Activated naive CD4-positive, alpha-beta T cell treated with anti-CD3 and anti-CD28 coated beads for 36 hours (primary cell): ENCODE measurements at regions not wholly inside any gene's neighbourhood (a gene's known extent, or its start where the extent isn't known, plus 50 kb on each side); places are given as distances from the start of the nearest gene placed in this dataset.

Source experiments
- CTCF ChIA-PET: fragments of 350-600 bp; sonication (Branson Sonifier 250); formaldehyde crosslinking; loops from one replicate; lab custom pipeline; 2021; ENCODE audit warnings: antibody characterized with exemption; lab: Charles Lee
- DNase-seq: peaks from one replicate; pipeline ENCODE4 v3.0.0-alpha.2; 2020
- H3K27ac Mint-ChIP-seq: one replicate; pipeline ENCODE4 v1.8.0; 2021; ENCODE audit warnings: mild to moderate bottlenecking, mixed read lengths
- H3K27me3 Mint-ChIP-seq: one replicate; pipeline ENCODE4 v1.8.0; 2021; ENCODE audit warnings: low read depth, mixed read lengths
- H3K36me3 Mint-ChIP-seq: one replicate; pipeline ENCODE4 v1.8.0; 2021; ENCODE audit warnings: low read depth, mixed read lengths
- H3K4me1 Mint-ChIP-seq: one replicate; pipeline ENCODE4 v1.8.0; 2021; ENCODE audit warnings: low read depth, mixed read lengths
- H3K4me3 Mint-ChIP-seq: one replicate; pipeline ENCODE4 v1.8.0; 2021; ENCODE audit warnings: mild to moderate bottlenecking, moderate library complexity, mixed read lengths
- H3K9me3 Mint-ChIP-seq: one replicate; pipeline ENCODE4 v1.8.0; 2021; ENCODE audit warnings: mixed read lengths
- intact Hi-C: fragments of 100-400 bp; cut with micrococcal nuclease; formaldehyde crosslinking; loops from one replicate; pipeline ENCODE4 v1.15.1; 2023

DNA sequence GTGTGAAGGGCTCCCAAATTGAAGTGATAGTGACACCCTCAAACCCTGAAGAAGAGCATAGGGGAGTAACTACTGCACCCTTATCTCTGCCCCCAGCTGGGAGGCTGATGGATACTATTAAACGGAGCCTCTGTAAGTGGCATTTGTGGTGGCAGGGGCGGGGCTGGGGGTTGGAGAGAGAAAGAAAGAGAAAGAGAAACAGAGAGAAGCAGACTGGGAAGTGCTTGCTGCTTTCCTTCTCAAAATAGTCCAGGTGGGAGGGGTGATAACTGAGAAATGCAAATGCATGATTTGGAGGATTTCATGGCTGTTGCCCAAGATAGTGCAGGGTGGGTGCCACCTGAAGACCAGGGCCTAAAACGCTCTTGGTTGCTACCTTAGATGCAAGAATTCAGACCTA lies 253.5 kb upstream of the GATB start:
- intact Hi-C loops: loop anchor here (1.0 to 10.0 kb wide), 4 partner anchors 86 to 899 kb away; partner anchors contain the start of gene GATB
- CTCF ChIA-PET: no interaction called here
- DNase-seq: peak; percentile 81
- H3K4me1 Mint-ChIP-seq: peaks cover 49% of the 10 kb centered on the region
- H3K9me3 Mint-ChIP-seq: no peaks in the 10 kb centered on the region
- no peaks in the 10 kb centered on the region for H3K27me3 Mint-ChIP-seq
- H3K4me3 Mint-ChIP-seq: no peak overlapping the region
- H3K36me3 Mint-ChIP-seq: no peaks in the 10 kb centered on the region
- H3K27ac Mint-ChIP-seq: no peak overlapping the region

DNA sequence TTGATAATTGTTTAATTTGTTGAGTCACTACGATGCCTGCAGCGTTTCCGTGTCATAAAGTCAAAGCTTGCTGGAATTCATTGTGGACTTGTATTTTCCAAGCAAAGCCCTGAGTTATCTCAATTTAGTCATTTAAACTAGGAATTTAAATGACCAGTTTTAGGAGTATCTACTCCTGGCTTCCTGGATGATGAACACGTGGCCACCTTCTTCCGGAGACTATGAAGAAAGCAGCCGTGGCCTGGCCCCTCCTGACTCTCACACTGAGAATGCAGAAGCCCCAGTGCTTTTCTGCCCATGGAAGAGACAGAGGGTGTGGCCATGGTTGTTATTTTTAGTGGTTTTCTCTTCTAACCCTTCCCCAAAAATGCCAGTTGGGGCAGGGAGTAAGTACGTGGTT lies 250.7 kb upstream of the GATB start:
- CTCF ChIA-PET: no interaction called here
- H3K4me1 Mint-ChIP-seq: peaks cover 51% of the 10 kb centered on the region
- H3K9me3 Mint-ChIP-seq: no peaks in the 10 kb centered on the region
- no peak for DNase-seq
- H3K27me3 Mint-ChIP-seq: no peaks in the 10 kb centered on the region
- no peaks in the 10 kb centered on the region for H3K36me3 Mint-ChIP-seq
- intact Hi-C loops: loop anchor here (10.0 kb wide), 1 partner anchor 897 kb away; no protein-coding TSS in a partner anchor
- H3K4me3 Mint-ChIP-seq: no peak overlapping the region
- H3K27ac Mint-ChIP-seq: no peak overlapping the region

DNA sequence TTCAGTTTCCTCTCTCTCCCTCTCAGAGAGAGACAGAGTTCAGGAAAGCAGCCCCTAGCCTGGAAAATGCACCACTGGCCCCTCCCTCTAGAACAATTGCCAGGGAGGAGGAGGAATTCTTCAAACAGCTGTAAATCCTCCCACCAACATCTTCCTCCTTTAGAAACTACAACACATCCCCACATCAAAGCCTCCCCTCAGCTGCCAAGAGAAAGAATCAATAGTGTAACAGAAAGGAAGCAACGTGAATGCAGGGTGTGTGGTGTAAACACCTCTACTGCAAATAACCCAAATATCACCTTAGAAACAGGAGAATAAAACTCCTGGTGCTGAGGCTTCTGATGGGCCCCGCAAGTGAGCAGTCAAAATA lies 249.9 kb upstream of the GATB start:
- no peak overlapping the region for H3K4me3 Mint-ChIP-seq
- CTCF ChIA-PET: no interaction called here
- peaks cover 51% of the 10 kb centered on the region for H3K4me1 Mint-ChIP-seq
- intact Hi-C loops: loop anchor here (10.0 kb wide), 1 partner anchor 896 kb away; no protein-coding TSS in a partner anchor
- no peaks in the 10 kb centered on the region for H3K9me3 Mint-ChIP-seq
- no peak overlapping the region for H3K27ac Mint-ChIP-seq
- peak; percentile 25 for DNase-seq
- H3K36me3 Mint-ChIP-seq: no peaks in the 10 kb centered on the region
- no peaks in the 10 kb centered on the region for H3K27me3 Mint-ChIP-seq

DNA sequence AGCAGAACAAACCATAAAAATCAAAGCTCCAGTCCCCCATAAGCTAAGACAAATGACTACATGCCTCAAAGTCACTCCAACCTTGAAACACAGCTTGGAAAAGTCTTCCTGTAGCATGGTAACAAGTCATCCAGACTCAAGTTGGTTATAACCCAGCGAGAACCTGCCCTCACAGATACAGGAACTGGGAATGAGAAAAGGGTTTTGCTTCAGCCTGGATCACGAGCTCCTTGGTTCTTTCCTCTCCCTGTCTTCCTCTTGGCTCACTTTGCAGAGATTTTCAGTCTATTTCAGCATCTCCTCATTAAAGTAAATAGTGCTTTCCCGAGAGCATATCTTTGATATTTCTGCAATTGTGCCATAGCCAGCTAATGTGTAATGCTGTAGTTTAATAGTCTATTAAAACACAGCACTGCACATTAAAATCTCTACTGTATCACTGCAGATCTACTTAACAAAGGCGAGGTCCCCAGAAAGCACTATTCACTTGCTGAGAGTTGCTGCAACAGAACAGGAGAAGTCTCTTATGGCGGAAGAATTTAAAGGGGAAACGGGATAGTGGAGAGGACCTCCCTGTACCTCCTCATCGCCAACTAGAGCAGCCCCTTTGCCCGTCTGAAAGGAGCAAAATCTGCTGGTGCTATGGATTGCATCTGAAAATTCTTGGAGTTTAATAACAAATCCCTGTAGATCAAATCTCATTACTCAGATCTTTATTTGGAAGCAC lies 249.3 kb upstream of the GATB start:
- no peak overlapping the region for H3K4me3 Mint-ChIP-seq
- H3K27ac Mint-ChIP-seq: no peak overlapping the region
- CTCF ChIA-PET: no interaction called here
- H3K9me3 Mint-ChIP-seq: no peaks in the 10 kb centered on the region
- no peak for DNase-seq
- peaks cover 51% of the 10 kb centered on the region for H3K4me1 Mint-ChIP-seq
- H3K27me3 Mint-ChIP-seq: no peaks in the 10 kb centered on the region
- H3K36me3 Mint-ChIP-seq: no peaks in the 10 kb centered on the region
- intact Hi-C loops: loop anchor here (10.0 kb wide), 1 partner anchor 895 kb away; no protein-coding TSS in a partner anchor

DNA sequence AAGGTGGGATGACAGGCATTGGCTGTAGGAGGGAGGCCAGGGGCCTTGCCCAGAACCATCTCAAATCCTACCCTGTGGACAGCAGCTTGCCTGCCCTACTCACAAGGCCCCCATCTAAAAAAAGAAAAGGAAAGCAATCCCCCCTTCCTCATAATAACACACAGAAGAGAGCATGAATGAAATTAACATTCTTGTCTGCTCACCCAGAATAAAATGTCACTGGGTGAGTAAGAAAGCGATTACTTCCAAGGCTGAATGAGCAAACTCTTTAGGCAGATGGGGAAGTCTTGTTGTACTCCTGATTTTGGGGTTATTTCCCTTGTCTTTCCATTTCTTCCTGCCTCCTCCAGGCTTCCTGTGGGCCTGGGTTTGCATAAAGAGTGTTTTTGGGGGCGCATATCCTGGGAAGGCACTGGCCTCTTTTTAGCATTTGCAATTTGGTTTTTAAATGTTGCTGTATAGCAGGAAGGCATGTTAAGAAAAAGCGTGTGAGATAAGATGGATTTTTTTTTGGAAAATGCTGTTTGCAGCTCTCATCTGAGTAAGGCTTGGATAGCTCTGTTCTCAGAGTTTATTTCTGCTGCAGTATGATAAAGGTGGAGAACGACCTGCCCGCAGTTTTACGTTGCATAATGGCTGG lies 248.3 kb upstream of the GATB start:
- intact Hi-C loops: no loop called here
- Mint-ChIP-seq H3K9me3 (no peaks in the 10 kb centered on the region), H3K27me3 (no peaks in the 10 kb centered on the region), H3K4me1 (peaks cover 41% of the 10 kb centered on the region), H3K4me3 (no peak overlapping the region), H3K27ac (no peak overlapping the region), H3K36me3 (no peaks in the 10 kb centered on the region)
- CTCF ChIA-PET: no interaction called here
- no peak for DNase-seq

DNA sequence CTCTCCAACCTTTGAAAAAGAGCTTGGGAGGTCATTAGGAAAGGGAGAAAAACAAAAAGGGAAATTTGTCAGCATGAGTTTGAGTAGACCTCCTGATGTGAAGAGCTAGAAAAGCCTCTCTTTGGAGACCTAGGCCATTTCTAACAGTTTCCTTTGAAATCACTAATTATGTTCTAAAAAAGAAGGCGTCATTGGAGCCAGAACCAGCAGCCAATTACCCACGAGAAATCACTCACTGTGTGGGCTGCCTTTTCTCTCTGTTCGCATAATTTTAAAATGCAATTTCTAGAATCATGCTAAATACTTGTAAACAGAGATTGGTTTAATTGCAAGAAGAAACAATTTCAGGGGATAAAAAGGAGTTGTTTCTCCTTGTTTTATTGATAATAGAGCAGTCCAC lies 246.3 kb upstream of the GATB start:
- DNase-seq: no peak
- H3K4me3 Mint-ChIP-seq: no peak overlapping the region
- H3K36me3 Mint-ChIP-seq: no peaks in the 10 kb centered on the region
- CTCF ChIA-PET: no interaction called here
- no peak overlapping the region for H3K27ac Mint-ChIP-seq
- no peaks in the 10 kb centered on the region for H3K27me3 Mint-ChIP-seq
- no peaks in the 10 kb centered on the region for H3K9me3 Mint-ChIP-seq
- intact Hi-C loops: no loop called here
- H3K4me1 Mint-ChIP-seq: peaks cover 39% of the 10 kb centered on the region

DNA sequence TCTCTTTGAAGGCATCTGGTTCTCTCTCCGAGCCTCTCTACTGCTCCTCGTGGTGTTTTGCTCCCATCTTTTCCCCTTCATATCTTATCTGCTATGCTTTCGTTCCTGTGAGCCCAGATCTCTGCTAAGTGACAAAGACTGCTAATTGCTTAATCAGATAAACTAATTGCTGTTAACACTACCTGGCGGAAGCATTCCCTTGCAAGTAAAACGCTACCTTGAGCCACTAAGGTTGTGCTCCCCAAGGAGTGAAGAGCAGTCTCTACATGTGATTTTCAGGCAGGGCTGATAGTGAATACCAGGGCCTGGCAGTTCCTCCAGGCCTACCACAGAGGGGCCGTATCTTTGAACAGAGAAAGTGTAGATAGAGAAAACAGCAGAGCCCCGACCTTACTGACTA lies 244.0 kb upstream of the GATB start:
- intact Hi-C loops: no loop called here
- H3K36me3 Mint-ChIP-seq: no peaks in the 10 kb centered on the region
- CTCF ChIA-PET: interaction anchor here (0.8 kb wide), 1 partner anchor 28 kb away, joined by 3 read pairs; no protein-coding TSS in a partner anchor
- no peaks in the 10 kb centered on the region for H3K27me3 Mint-ChIP-seq
- DNase-seq: no peak
- H3K9me3 Mint-ChIP-seq: no peaks in the 10 kb centered on the region
- H3K4me1 Mint-ChIP-seq: peaks cover 16% of the 10 kb centered on the region
- no peak overlapping the region for H3K4me3 Mint-ChIP-seq
- H3K27ac Mint-ChIP-seq: no peak overlapping the region

DNA sequence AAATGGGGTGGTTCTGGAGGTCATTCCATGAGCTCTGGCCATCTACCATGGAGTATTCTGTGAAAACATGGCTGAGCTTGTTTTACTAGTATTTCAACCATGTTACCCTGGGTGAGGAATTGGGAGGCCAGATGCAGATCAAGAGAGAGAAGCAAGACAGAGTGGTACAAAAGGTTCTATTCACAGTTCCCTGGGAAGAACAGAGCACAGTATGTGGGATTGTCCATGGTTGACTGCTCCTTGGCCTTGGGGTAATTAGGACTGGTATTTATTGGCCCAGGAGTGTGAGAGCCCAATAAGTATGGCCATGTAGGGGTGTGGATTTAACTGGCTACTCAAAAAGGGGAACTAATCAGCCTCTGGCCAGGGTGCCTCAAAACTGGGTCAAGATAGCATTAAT lies 239.7 kb upstream of the GATB start:
- H3K4me3 Mint-ChIP-seq: no peak overlapping the region
- H3K36me3 Mint-ChIP-seq: no peaks in the 10 kb centered on the region
- peaks cover 9% of the 10 kb centered on the region for H3K4me1 Mint-ChIP-seq
- CTCF ChIA-PET: no interaction called here
- intact Hi-C loops: no loop called here
- no peak for DNase-seq
- no peak overlapping the region for H3K27ac Mint-ChIP-seq
- no peaks in the 10 kb centered on the region for H3K27me3 Mint-ChIP-seq
- H3K9me3 Mint-ChIP-seq: no peaks in the 10 kb centered on the region

DNA sequence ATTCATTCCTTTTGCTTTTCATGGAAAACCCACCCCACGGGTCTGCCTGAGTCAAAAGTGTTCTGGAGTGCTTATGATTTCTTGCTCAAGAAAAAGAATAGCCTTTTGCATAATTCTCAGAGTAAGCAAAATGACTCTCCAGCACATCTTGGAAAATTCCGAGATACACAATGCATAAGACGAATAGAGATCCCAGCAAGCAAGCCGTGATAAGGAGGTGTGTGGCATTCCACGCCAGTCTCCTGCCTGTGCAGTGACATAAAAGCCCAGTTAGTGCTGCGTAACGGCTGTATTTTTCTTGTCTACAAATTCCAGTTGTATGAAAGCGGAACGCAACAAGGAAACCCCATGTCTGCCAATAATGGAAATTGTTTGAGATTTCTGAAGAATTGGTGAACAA lies 237.9 kb upstream of the GATB start:
- intact Hi-C loops: no loop called here
- no peak for DNase-seq
- H3K27ac Mint-ChIP-seq: no peak overlapping the region
- H3K4me1 Mint-ChIP-seq: peaks cover 14% of the 10 kb centered on the region
- CTCF ChIA-PET: no interaction called here
- no peaks in the 10 kb centered on the region for H3K36me3 Mint-ChIP-seq
- H3K9me3 Mint-ChIP-seq: no peaks in the 10 kb centered on the region
- no peak overlapping the region for H3K4me3 Mint-ChIP-seq
- no peaks in the 10 kb centered on the region for H3K27me3 Mint-ChIP-seq

DNA sequence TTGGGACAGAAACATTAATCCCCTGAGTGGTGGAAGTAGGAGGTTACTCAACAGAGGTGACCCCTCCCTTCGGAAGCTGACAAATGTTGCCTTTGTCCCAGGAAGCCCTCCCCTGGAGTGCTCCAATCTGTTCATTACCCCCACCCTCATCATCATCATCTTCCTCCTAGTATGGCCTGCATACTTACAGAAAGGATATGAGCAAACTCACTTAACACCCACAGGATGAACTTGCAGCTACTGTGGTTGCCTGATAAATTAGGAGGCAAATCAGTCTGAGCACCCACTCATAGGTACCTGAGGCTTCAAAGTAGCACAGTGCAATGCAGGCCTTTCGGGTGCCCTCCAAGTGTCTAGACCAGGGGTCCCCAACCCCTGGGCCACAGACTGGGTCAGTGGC lies 236.7 kb upstream of the GATB start:
- Mint-ChIP-seq H3K4me1 (peaks cover 17% of the 10 kb centered on the region), H3K36me3 (no peaks in the 10 kb centered on the region), H3K27ac (no peak overlapping the region), H3K9me3 (no peaks in the 10 kb centered on the region), H3K4me3 (no peak overlapping the region), H3K27me3 (no peaks in the 10 kb centered on the region)
- intact Hi-C loops: no loop called here
- CTCF ChIA-PET: no interaction called here
- DNase-seq: no peak

DNA sequence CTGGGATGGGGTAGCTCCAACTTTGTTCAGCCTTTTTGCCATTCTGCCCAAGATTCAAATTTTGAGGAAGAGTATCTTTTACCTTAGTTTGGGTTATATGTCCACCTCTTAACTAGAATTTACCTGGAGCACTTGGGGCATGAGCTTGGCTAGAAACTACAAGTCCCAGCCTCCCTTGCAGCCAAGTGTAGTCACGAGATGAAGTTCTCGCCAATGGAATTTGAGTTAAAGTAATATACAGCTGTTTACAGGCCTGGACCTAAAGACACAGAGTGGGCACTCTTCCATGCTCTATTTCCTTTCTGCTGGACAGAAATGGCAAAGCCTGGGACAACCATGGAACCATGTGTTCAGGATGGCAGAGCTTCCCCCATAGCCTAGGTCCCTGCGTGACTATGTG lies 233.6 kb upstream of the GATB start:
- DNase-seq: no peak
- CTCF ChIA-PET: no interaction called here
- Mint-ChIP-seq H3K4me3 (no peak overlapping the region), H3K4me1 (peaks cover 44% of the 10 kb centered on the region), H3K27ac (no peak overlapping the region), H3K9me3 (no peaks in the 10 kb centered on the region), H3K36me3 (no peaks in the 10 kb centered on the region), H3K27me3 (no peaks in the 10 kb centered on the region)
- intact Hi-C loops: no loop called here

DNA sequence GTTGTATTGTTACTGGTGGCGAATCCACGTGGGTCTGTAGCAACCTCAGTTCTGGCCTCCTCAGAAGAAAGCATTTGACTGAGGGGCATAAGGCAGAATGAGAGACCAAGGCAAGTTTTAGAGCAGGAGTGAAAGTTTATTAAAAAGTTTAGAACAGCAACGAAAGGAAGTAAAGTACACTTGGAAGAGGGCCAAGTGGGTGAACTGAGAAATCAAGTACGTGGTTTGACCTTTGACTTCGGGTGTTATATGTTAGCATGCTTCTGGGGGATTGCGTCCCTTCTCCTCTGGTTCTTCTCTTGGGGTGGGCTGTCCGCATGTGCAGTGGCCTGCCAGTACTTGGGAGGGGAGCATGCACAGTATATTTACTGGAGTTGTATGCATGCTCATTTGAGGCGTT lies 232.7 kb upstream of the GATB start:
- Mint-ChIP-seq H3K27ac (no peak overlapping the region), H3K9me3 (no peaks in the 10 kb centered on the region), H3K4me3 (no peak overlapping the region), H3K27me3 (no peaks in the 10 kb centered on the region), H3K4me1 (peaks cover 44% of the 10 kb centered on the region), H3K36me3 (no peaks in the 10 kb centered on the region)
- intact Hi-C loops: no loop called here
- CTCF ChIA-PET: interaction anchor here (1.1 kb wide), 1 partner anchor 71 kb away, joined by 3 read pairs; no protein-coding TSS in a partner anchor
- no peak for DNase-seq
